Kidney epithelial cell (primary cell): ENCODE measurements at regions not wholly inside any gene's neighbourhood (a gene's known extent, or its start where the extent isn't known, plus 50 kb on each side); places are given as distances from the start of the nearest gene placed in this dataset.
A peak's percentile ranks its signal among the peaks of the same experiment; 100 is the strongest.
"Not testable (repeated sequence)": the region's sequence is repeated elsewhere in the genome, so short reads cannot be mapped to it uniquely, and the experiment has no call there.

Experiments
- DNase-seq: peaks from one replicate; pipeline ENCODE4 v3.0.0-alpha.2; 2010; ENCODE audit warnings: low read depth
- H3K27me3 ChIP-seq: 2 replicates; pipeline ENCODE4 v1.6.0; 2011; ENCODE audit warnings: low read length; ENCODE audit not compliant: control insufficient read depth, insufficient read depth
- H3K36me3 ChIP-seq: 2 replicates; pipeline ENCODE4 v1.5.1; 2011; ENCODE audit warnings: low read length; ENCODE audit not compliant: control insufficient read depth, insufficient read depth
- H3K4me3 ChIP-seq: 2 replicates; pipeline ENCODE4 v1.5.1; 2011; ENCODE audit warnings: low read depth, mild to moderate bottlenecking, control low read depth, low read length
- CTCF ChIP-seq: IDR thresholded peaks from 2 replicates; pipeline ENCODE4 v1.5.1; 2011; ENCODE audit warnings: mild to moderate bottlenecking, moderate library complexity, low read length, control low read depth, inconsistent platforms; ENCODE audit not compliant: insufficient read depth, poor library complexity, severe bottlenecking

GRCh38 chr9:95785209-95785608 is 90.3 kb upstream of the ERCC6L2 start:
- Histone ChIP-seq H3K4me3 (no peak overlapping the region), H3K27me3 (no peaks in the 10 kb centered on the region), H3K36me3 (no peaks in the 10 kb centered on the region)
- TF ChIP-seq CTCF = no peak
- no peak for DNase-seq

DNA sequence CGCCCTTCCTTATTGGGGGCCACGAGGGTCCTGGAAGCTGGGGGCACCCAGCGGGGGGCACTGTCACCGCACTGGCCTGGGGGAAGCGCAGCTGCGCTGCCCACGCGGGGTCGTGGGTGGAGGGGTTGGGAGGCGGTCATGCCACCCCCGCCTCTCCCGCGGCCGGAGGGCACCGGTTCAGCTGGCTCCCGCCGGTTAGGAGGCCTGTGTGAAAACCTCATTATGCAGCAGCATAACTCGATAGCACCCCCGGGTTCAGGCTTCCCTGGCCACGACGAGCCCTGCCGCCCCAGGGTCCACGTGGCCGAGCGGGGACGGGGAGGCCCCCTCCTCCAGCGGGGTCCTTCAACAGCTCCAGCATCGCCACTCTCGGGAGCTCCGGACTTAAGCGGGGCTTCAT is 91.2 kb upstream of the ERCC6L2 start:
- DNase-seq = no peak
- no peak for TF ChIP-seq CTCF
- H3K36me3 ChIP-seq = no peaks in the 10 kb centered on the region
- no peak overlapping the region for H3K4me3 ChIP-seq
- no peaks in the 10 kb centered on the region for H3K27me3 ChIP-seq

DNA sequence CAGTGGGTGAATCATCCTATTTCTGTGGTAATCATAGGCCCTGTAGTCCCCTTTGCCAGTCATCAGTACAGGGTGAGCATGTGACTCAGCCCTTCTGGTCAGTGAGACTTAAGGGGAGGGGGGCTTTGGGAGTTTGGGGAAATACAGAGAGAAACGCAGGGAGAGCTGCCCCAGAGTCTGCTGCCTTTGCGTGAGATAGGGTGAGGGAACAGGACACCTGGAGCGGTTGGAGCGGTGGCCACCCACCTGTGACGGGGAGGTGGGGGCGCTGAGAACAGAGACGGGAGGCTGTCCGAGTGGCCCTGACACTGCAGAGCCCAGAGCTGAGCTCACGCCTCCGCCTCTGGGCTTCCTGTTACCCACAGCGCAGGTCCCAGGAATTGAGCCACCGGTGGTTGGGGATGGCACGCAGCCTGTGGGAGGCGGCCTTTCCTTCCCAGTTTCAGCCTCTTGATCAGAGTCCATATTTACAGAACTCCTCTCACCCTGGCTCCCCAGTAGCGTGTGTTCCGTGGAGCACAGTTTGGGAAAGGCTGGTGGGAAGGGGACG is 92.0 kb upstream of the ERCC6L2 start:
- Histone ChIP-seq H3K4me3 (no peak overlapping the region), H3K27me3 (no peaks in the 10 kb centered on the region), H3K36me3 (no peaks in the 10 kb centered on the region)
- TF ChIP-seq CTCF = no peak
- peak; percentile 77 for DNase-seq

DNA sequence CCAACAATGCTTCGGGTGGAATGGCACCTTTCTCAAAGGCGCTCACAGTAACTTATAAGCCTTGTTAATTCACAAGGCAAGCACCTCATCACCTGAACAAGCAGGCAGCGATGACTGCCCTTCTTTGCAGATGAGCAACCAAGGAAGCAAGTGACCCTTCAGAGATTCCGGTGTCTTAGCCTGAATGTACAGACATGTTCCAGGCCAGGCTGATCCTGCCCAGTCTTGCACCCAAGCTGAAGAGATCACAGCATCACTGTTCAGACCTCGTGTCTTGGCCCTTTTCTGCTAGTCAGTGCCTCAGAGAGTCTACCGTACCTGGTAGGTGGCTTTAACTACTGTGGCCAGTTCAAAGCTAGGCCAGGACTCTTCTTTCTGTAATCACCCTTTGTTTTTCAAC is 94.7 kb upstream of the ERCC6L2 start:
- no peak for DNase-seq
- Histone ChIP-seq H3K36me3 (no peaks in the 10 kb centered on the region), H3K27me3 (no peaks in the 10 kb centered on the region), H3K4me3 (no peak overlapping the region)
- no peak for TF ChIP-seq CTCF

DNA sequence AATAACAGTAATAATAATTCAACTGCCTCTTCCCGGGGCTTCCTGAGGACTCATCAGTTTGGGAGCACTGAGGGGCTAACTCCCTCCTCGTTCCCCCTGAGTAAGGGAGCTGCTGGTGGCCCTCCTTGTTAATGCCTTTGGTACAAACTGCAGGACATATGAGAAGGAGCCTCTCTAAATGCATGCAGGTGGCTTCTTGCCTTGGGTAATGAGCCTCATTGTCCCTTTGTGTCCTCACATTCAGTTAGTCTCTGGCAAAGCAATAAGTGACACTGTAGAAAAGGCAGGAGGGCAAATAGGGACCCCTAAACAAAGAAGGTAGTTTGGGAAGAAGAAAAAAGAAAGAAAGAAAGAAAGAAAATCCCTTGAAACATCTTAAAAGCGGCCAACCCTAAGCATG is 95.4 kb upstream of the ERCC6L2 start:
- no peaks in the 10 kb centered on the region for H3K36me3 ChIP-seq
- no peak overlapping the region for H3K4me3 ChIP-seq
- no peak for TF ChIP-seq CTCF
- H3K27me3 ChIP-seq = no peaks in the 10 kb centered on the region
- no peak for DNase-seq

- not testable (repeated sequence) for H3K36me3 ChIP-seq, H3K4me3 ChIP-seq, DNase-seq, H3K27me3 ChIP-seq
Measured at GRCh38 chr9:95779597-95779996, 95.9 kb upstream of the ERCC6L2 start.
